ENCODE measurements at regions not wholly inside any gene's neighbourhood (a gene's known extent, or its start where the extent isn't known, plus 50 kb on each side); places are given as distances from the start of the nearest gene placed in this dataset.

GRCh38 chr17:10920558-10921108 is 82.7 kb upstream of the PIRT start:
- H3K9me3 ChIP-seq: no peaks in the 10 kb centered on the region
- no peak for TF ChIP-seq POLR2A (IDR thresholded peaks at IDR 0.05)
- TF ChIP-seq CTCF (IDR thresholded peaks at IDR 0.05): no peak
- no peak for TF ChIP-seq POLR2AphosphoS5 (IDR thresholded peaks at IDR 0.05; ENCODE audit: insufficient read depth in 1 of 2, low read depth in 1 of 2)
- intact Hi-C loops (cut with DNase I): no loop called here
- no peaks in the 10 kb centered on the region for H3K4me1 ChIP-seq
- no peak overlapping the region for H3K27ac ChIP-seq
- no peak for DNase-seq (ENCODE audit: extremely low spot score in 2 of 2)
- H3K36me3 ChIP-seq: no peaks in the 10 kb centered on the region
- H3K27me3 ChIP-seq: no peaks in the 10 kb centered on the region
- H3K4me3 ChIP-seq: no peak overlapping the region

- Histone ChIP-seq H3K4me1 (no peaks in the 10 kb centered on the region), H3K36me3 (no peaks in the 10 kb centered on the region), H3K27ac (no peak overlapping the region), H3K4me3 (no peak overlapping the region), H3K27me3 (no peaks in the 10 kb centered on the region), H3K9me3 (no peaks in the 10 kb centered on the region)
- TF ChIP-seq POLR2A (IDR thresholded peaks at IDR 0.05) (no peak), POLR2AphosphoS5 (IDR thresholded peaks at IDR 0.05; ENCODE audit: insufficient read depth in 1 of 2, low read depth in 1 of 2) (no peak), CTCF (IDR thresholded peaks at IDR 0.05) (no peak)
- intact Hi-C loops (cut with DNase I): no loop called here
- DNase-seq (ENCODE audit: extremely low spot score in 2 of 2): no peak
These were observed 69.5 kb upstream of the PIRT start for GRCh38 chr17:10907370-10907769.

GRCh38 chr17:10899281-10899680 is 61.4 kb upstream of the PIRT start:
- no peak for DNase-seq (ENCODE audit: extremely low spot score in 2 of 2)
- H3K27ac ChIP-seq: no peak overlapping the region

GRCh38 chr17:10894220-10894619 is 56.3 kb upstream of the PIRT start:
- intact Hi-C loops (cut with DNase I): loop anchor here (10.0 kb wide), 1 partner anchor 61 kb away; no protein-coding TSS in a partner anchor

More at GRCh38 chr17:10899281-10899680, 61.4 kb upstream of the PIRT start:
- no peaks in the 10 kb centered on the region for H3K27me3 ChIP-seq
- intact Hi-C loops (cut with DNase I): loop anchor here (10.0 kb wide), 1 partner anchor 56 kb away; no protein-coding TSS in a partner anchor
- no peaks in the 10 kb centered on the region for H3K9me3 ChIP-seq
- H3K36me3 ChIP-seq: no peaks in the 10 kb centered on the region
- H3K4me3 ChIP-seq: no peak overlapping the region
- no peaks in the 10 kb centered on the region for H3K4me1 ChIP-seq
- TF ChIP-seq POLR2AphosphoS5 (IDR thresholded peaks at IDR 0.05; ENCODE audit: insufficient read depth in 1 of 2, low read depth in 1 of 2) (no peak), POLR2A (IDR thresholded peaks at IDR 0.05) (no peak), CTCF (IDR thresholded peaks at IDR 0.05) (no peak)

More at GRCh38 chr17:10894220-10894619, 56.3 kb upstream of the PIRT start:
- Histone ChIP-seq H3K9me3 (no peaks in the 10 kb centered on the region), H3K36me3 (no peaks in the 10 kb centered on the region), H3K27ac (no peak overlapping the region), H3K27me3 (no peaks in the 10 kb centered on the region), H3K4me1 (no peaks in the 10 kb centered on the region), H3K4me3 (no peak overlapping the region)
- no peak for DNase-seq (ENCODE audit: extremely low spot score in 2 of 2)
- TF ChIP-seq CTCF (IDR thresholded peaks at IDR 0.05): no peak
- no peak for TF ChIP-seq POLR2AphosphoS5 (IDR thresholded peaks at IDR 0.05; ENCODE audit: insufficient read depth in 1 of 2, low read depth in 1 of 2)
- no peak for TF ChIP-seq POLR2A (IDR thresholded peaks at IDR 0.05)

Measured in vagina (tissue), 2 donors.